ENCODE measurements at regions not wholly inside any gene's neighbourhood (a gene's known extent, or its start where the extent isn't known, plus 50 kb on each side); places are given as distances from the start of the nearest gene placed in this dataset.

- TF ChIP-seq POLR2AphosphoS5 (IDR thresholded peaks at IDR 0.05; ENCODE audit: low read depth, low read length) (no peak), TAF1 (IDR thresholded peaks at IDR 0.05; ENCODE audit: borderline replicate concordance, insufficient read depth, low read length) (no peak)
Observed at GRCh38 chr13:59280297-59280696, 883.4 kb downstream of the DIAPH3 start.
